SK-N-MC (cell line): ENCODE measurements at regions not wholly inside any gene's neighbourhood (a gene's known extent, or its start where the extent isn't known, plus 50 kb on each side); places are given as distances from the start of the nearest gene placed in this dataset.

Experiments
- EZH2 ChIP-seq: fragments of 200-600 bp; sonication (generic); IDR thresholded peaks from one replicate; pipeline ENCODE4 v1.6.1; 2017; ENCODE audit warnings: antibody characterized with exemption
- FOXP2 ChIP-seq: optimal IDR thresholded peaks from 2 replicates; pipeline ENCODE3; 2011; ENCODE audit warnings: mild to moderate bottlenecking, moderate library complexity; ENCODE audit not compliant: insufficient read depth; ENCODE audit errors: extremely low read length, control extremely low read depth
- POLR2AphosphoS5 ChIP-seq: IDR thresholded peaks from 2 replicates; pipeline ENCODE4 v1.6.1; 2012; ENCODE audit warnings: mild to moderate bottlenecking, low read depth, low read length, borderline replicate concordance

GRCh38 chr21:27224169-27224568, 257.3 kb upstream of the ADAMTS5 start:
- no peak for TF ChIP-seq POLR2AphosphoS5
- TF ChIP-seq FOXP2: no peak
- TF ChIP-seq EZH2: no peak
